ENCODE measurements at regions not wholly inside any gene's neighbourhood (a gene's known extent, or its start where the extent isn't known, plus 50 kb on each side); places are given as distances from the start of the nearest gene placed in this dataset.

GRCh38 chr12:63420206-63420644 lies 248.1 kb downstream of the DPY19L2 start:
- peak; percentile 59 for TF ChIP-seq CTCF (IDR thresholded peaks at IDR 0.05)
- TF ChIP-seq EZH2 (IDR thresholded peaks at IDR 0.05; ENCODE audit: borderline replicate concordance, insufficient read depth, low read depth, low read length, poor library complexity, severe bottlenecking) = no peak

Measured in B cell (primary cell).